Colonic mucosa (tissue), 4 donors: ENCODE measurements at regions not wholly inside any gene's neighbourhood (a gene's known extent, or its start where the extent isn't known, plus 50 kb on each side); places are given as distances from the start of the nearest gene placed in this dataset.
A peak's percentile ranks its signal among the peaks of the same experiment; 100 is the strongest.
"Not testable (repeated sequence)": the region's sequence is repeated elsewhere in the genome, so short reads cannot be mapped to it uniquely, and the experiment has no call there.

Experiments used
- DNase-seq: peaks from one replicate; pipeline ENCODE4 v3.0.0-alpha.2; 2020
- H3K27ac ChIP-seq: fragments of 200-600 bp; one replicate; pipeline ENCODE4 v1.8.0; 2021
- H3K27me3 ChIP-seq: fragments of 200-600 bp; one replicate; pipeline ENCODE4 v1.8.0; 2021
- H3K36me3 ChIP-seq: fragments of 200-600 bp; one replicate; pipeline ENCODE4 v1.8.0; 2021
- H3K4me1 ChIP-seq: fragments of 200-600 bp; one replicate; pipeline ENCODE4 v1.8.0; 2021; ENCODE audit warnings: mild to moderate bottlenecking
- H3K4me3 ChIP-seq: fragments of 200-600 bp; one replicate; pipeline ENCODE4 v1.8.0; 2021
- H3K9ac ChIP-seq, 2 donors: one replicate each; pipeline ENCODE4 v1.7.0; 2013; ENCODE audit warnings: control low read depth in 2 of 2, low read depth in 2 of 2, low read length in 2 of 2
- H3K9me3 ChIP-seq: fragments of 200-600 bp; one replicate; pipeline ENCODE4 v1.8.0; 2021
- CTCF ChIP-seq: fragments of 200-600 bp; IDR thresholded peaks from one replicate; pipeline ENCODE4 v1.8.0; 2022; ENCODE audit warnings: antibody characterized with exemption, mild to moderate bottlenecking
- intact Hi-C: fragments of 100-400 bp; cut with DNase I; formaldehyde crosslinking; loops from one replicate; pipeline ENCODE4 v1.14.1; 2022
- donor health status: healthy.
- donor health status: DM: no; HTN: no; CAD: no.
- donor health status: DM: no; HTN: no; CAD: no.

DNA sequence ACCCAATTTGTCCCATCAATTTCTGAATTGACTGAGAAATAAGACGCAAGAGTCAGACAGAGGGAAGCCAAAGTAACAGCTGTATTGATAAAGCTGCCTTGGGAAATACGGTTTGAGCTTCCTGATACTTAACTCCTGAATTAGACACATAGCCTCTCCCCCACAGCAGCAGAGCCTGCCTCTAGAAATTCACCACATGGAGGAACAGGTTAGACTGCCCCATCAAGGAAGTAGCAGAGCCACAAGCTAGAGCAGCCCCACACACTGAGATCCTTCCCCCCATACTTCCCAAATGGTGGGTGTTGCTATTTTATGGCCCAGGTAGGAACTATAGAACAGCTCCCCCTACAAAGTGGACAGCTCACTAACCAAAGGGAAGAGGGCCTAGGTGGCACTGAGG, 220.0 kb downstream of the SMAD2 start:
- H3K4me1 ChIP-seq, result no peaks in the 10 kb centered on the region
- H3K9me3 ChIP-seq, result no peaks in the 10 kb centered on the region
- H3K27ac ChIP-seq, result no peak overlapping the region
- no peak overlapping the region for H3K4me3 ChIP-seq
- no peak for DNase-seq
- TF ChIP-seq CTCF, result no peak
- intact Hi-C loops, result no loop called here
- no peak overlapping the region for H3K9ac ChIP-seq
- no peaks in the 10 kb centered on the region for H3K36me3 ChIP-seq
- no peaks in the 10 kb centered on the region for H3K27me3 ChIP-seq

- intact Hi-C loops, result no loop called here
- Histone ChIP-seq H3K27ac (no peak overlapping the region), H3K9me3 (no peaks in the 10 kb centered on the region), H3K4me1 (no peaks in the 10 kb centered on the region), H3K9ac (no peak overlapping the region), H3K36me3 (no peaks in the 10 kb centered on the region), H3K4me3 (no peak overlapping the region), H3K27me3 (no peaks in the 10 kb centered on the region)
- TF ChIP-seq CTCF, result no peak
- DNase-seq, result peak; percentile 51
Observed at GRCh38 chr18:47709556-47709955, 220.9 kb downstream of the SMAD2 start.

DNA sequence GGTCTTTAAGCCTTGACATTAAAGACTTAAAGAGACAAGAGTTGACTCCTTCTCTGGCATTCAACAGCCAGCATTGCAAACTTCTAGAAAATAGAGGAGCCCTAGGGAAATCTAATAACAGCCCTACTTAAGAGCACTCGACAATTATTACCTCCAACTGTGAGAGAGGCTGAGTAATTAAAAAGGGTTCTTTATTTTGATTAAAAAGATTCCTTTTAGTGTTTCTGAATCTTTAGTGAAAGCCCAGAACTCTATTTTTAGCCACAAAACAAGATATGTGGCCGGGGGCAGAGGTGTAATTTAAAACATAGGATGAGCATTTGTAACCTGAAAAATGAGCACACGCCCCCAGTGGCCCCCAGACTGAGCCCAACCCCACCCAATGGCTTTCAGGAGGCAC, 222.3 kb downstream of the SMAD2 start:
- no peaks in the 10 kb centered on the region for H3K9me3 ChIP-seq
- H3K4me1 ChIP-seq, result no peaks in the 10 kb centered on the region
- intact Hi-C loops, result no loop called here
- H3K27me3 ChIP-seq, result no peaks in the 10 kb centered on the region
- H3K36me3 ChIP-seq, result no peaks in the 10 kb centered on the region
- DNase-seq, result no peak
- no peak overlapping the region for H3K9ac ChIP-seq
- H3K4me3 ChIP-seq, result no peak overlapping the region
- H3K27ac ChIP-seq, result no peak overlapping the region
- no peak for TF ChIP-seq CTCF

DNA sequence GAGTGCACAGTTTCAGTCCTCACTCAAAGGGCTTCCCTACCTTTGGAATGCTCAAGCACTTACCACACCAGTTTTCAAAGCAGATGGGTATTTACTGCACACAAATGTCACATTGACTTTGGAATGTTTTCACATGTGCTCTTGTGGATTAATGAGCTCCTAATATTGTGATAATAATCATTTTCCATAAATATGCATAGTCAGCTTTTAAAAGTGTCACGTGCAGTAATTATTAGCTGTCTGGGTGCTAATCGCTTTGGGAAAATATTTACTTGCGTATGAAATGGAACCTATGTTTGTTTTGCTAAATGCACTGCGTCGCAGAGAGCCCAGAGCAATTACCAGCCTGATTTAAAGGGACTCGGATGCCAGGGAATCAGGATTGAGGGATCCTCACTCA, 229.3 kb downstream of the SMAD2 start:
- no peaks in the 10 kb centered on the region for H3K4me1 ChIP-seq
- no peak for DNase-seq
- H3K27ac ChIP-seq, result no peak overlapping the region
- H3K9me3 ChIP-seq, result no peaks in the 10 kb centered on the region
- no peaks in the 10 kb centered on the region for H3K27me3 ChIP-seq
- TF ChIP-seq CTCF, result no peak
- intact Hi-C loops, result no loop called here
- no peak overlapping the region for H3K9ac ChIP-seq
- H3K4me3 ChIP-seq, result no peak overlapping the region
- H3K36me3 ChIP-seq, result no peaks in the 10 kb centered on the region

DNA sequence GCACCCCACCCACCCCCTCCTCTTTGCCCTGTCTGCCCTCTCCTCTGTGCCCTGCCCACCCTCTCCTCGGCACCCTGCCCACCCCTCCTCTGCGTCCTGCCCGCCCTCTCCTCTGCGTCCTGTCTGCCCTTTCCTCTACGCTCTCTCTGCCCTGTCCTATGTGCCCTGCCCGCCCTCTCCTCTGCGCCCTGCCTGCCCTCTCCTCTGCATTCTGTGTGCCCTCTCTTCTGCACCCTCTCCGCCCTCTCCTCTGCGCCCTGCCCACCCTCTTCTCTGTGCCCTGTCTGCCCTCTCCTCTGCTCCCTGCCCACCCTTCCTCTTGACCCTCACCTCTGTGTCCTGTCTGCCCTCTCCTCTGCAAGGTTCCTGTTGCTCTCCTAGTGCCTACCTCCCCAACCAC, 233.6 kb downstream of the SMAD2 start:
- TF ChIP-seq CTCF, result no peak
- H3K4me1 ChIP-seq, result no peaks in the 10 kb centered on the region
- H3K36me3 ChIP-seq, result no peaks in the 10 kb centered on the region
- H3K9me3 ChIP-seq, result no peaks in the 10 kb centered on the region
- no peak overlapping the region for H3K9ac ChIP-seq
- no peak overlapping the region for H3K4me3 ChIP-seq
- intact Hi-C loops, result no loop called here
- DNase-seq, result no peak
- H3K27me3 ChIP-seq, result no peaks in the 10 kb centered on the region
- H3K27ac ChIP-seq, result no peak overlapping the region

- no peak overlapping the region for H3K27ac ChIP-seq
- no peaks in the 10 kb centered on the region for H3K36me3 ChIP-seq
Observed at GRCh38 chr18:47691611-47692010, 238.8 kb downstream of the SMAD2 start.

DNA sequence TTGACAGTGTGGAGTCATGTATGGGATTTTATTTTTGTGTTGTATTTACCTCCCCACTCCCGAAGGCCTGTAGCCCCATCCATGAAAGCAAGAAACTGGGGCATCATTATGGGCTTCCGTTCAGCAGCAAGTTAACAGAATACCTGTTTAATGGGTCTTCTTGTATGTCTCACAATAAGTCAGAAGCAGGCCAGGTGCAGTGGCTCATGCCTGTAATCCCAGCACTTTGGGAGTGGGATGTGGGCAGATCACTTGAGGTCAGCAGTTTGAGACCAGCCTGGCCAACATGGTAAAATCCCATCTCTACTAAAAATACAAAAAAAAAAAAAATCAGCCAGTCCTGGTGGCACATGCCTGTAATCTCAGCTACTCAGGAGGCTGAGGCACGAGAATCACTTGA, 239.7 kb downstream of the SMAD2 start:
- H3K36me3 ChIP-seq, H3K4me1 ChIP-seq, H3K9ac ChIP-seq, H3K4me3 ChIP-seq, H3K27ac ChIP-seq, H3K27me3 ChIP-seq, H3K9me3 ChIP-seq, intact Hi-C loops, DNase-seq: not testable (repeated sequence)

More at GRCh38 chr18:47691611-47692010, 238.8 kb downstream of the SMAD2 start:
- H3K9me3 ChIP-seq, result no peaks in the 10 kb centered on the region
- no peak for DNase-seq
- intact Hi-C loops, result no loop called here
- no peaks in the 10 kb centered on the region for H3K27me3 ChIP-seq
- no peak overlapping the region for H3K9ac ChIP-seq
- no peak for TF ChIP-seq CTCF
- no peak overlapping the region for H3K4me3 ChIP-seq
- no peaks in the 10 kb centered on the region for H3K4me1 ChIP-seq
